HEK293T (cell line): ENCODE measurements at regions not wholly inside any gene's neighbourhood (a gene's known extent, or its start where the extent isn't known, plus 50 kb on each side); places are given as distances from the start of the nearest gene placed in this dataset.

ENCODE experiments used
- ARNT ChIP-seq: fragments of 450-650 bp; IDR thresholded peaks from 2 replicates; pipeline ENCODE4 v1.6.1; 2017; ENCODE audit warnings: mild to moderate bottlenecking
- BHLHE40 ChIP-seq: fragments of 450-650 bp; IDR thresholded peaks from 2 replicates; pipeline ENCODE4 v1.6.1; 2016; ENCODE audit warnings: mild to moderate bottlenecking, moderate library complexity, borderline replicate concordance
- ELF4 ChIP-seq: fragments of 450-650 bp; IDR thresholded peaks from 2 replicates; pipeline ENCODE4 v1.6.1; 2017; ENCODE audit warnings: antibody characterized with exemption
- FOXA1 ChIP-seq: fragments of 450-650 bp; IDR thresholded peaks from 2 replicates; pipeline ENCODE4 v1.6.1; 2016; ENCODE audit warnings: mild to moderate bottlenecking
- FOXK2 ChIP-seq: fragments of 450-650 bp; IDR thresholded peaks from 2 replicates; pipeline ENCODE4 v1.6.1; 2016; ENCODE audit warnings: mild to moderate bottlenecking
- FOXM1 ChIP-seq: fragments of 450-650 bp; IDR thresholded peaks from 2 replicates; pipeline ENCODE4 v1.6.1; 2017; ENCODE audit warnings: mild to moderate bottlenecking, borderline replicate concordance
- HDGF ChIP-seq: fragments of 450-650 bp; IDR thresholded peaks from 2 replicates; pipeline ENCODE4 v1.6.1; 2017; ENCODE audit warnings: antibody characterized with exemption, borderline replicate concordance
- LEF1 ChIP-seq: fragments of 450-650 bp; IDR thresholded peaks from 2 replicates; pipeline ENCODE4 v1.6.1; 2017; ENCODE audit warnings: mild to moderate bottlenecking, borderline replicate concordance
- NFRKB ChIP-seq: fragments of 450-650 bp; IDR thresholded peaks from 2 replicates; pipeline ENCODE4 v1.6.1; 2016; ENCODE audit warnings: mild to moderate bottlenecking, moderate library complexity
- SP1 ChIP-seq: fragments of 450-650 bp; IDR thresholded peaks from 2 replicates; pipeline ENCODE4 v1.6.1; 2017
- SUZ12 ChIP-seq: fragments of 450-650 bp; IDR thresholded peaks from 2 replicates; pipeline ENCODE4 v1.6.1; 2016; ENCODE audit warnings: mild to moderate bottlenecking
- TARDBP ChIP-seq: fragments of 450-650 bp; IDR thresholded peaks from 2 replicates; pipeline ENCODE4 v1.6.1; 2016
- ZNF384 ChIP-seq: fragments of 450-650 bp; IDR thresholded peaks from 2 replicates; pipeline ENCODE4 v1.6.1; 2016
- TF ChIP-seq, protein P1 (sequence below): fragments of 450-650 bp; IDR thresholded peaks from 2 replicates; pipeline ENCODE4 v1.6.1; 2016

DNA sequence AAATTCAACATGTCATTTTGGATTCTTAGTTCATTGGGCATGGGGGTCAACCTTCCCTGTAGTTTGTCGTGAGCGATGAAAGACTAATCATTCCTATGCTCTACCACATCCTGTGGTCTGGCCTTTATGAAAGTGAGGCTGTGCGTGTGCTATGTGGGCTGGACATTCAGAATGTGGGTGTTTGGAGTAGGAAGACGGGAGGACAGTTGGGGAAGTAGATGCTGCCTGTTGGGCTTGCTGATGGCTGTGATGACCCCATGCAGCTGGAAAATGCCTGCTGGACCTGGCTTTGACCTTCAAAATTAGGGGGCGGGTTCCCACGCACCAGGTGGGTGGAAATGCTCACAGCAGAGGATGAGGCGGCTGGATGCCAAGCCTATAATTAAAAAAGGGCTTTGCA lies 90.9 kb upstream of the MKI67 start:
- TF ChIP-seq ARNT (no peak), SP1 (no peak), ZNF384 (no peak), FOXM1 (no peak), ELF4 (no peak), TARDBP (no peak), HDGF (no peak), FOXK2 (no peak), BHLHE40 (no peak), FOXA1 (no peak), NFRKB (no peak), LEF1 (no peak), SUZ12 (no peak)
- TF ChIP-seq, protein P1, sequence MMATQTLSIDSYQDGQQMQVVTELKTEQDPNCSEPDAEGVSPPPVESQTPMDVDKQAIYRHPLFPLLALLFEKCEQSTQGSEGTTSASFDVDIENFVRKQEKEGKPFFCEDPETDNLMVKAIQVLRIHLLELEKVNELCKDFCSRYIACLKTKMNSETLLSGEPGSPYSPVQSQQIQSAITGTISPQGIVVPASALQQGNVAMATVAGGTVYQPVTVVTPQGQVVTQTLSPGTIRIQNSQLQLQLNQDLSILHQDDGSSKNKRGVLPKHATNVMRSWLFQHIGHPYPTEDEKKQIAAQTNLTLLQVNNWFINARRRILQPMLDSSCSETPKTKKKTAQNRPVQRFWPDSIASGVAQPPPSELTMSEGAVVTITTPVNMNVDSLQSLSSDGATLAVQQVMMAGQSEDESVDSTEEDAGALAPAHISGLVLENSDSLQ = no peak
